ENCODE measurements at regions not wholly inside any gene's neighbourhood (a gene's known extent, or its start where the extent isn't known, plus 50 kb on each side); places are given as distances from the start of the nearest gene placed in this dataset.
"Not testable (repeated sequence)": the region's sequence is repeated elsewhere in the genome, so short reads cannot be mapped to it uniquely, and the experiment has no call there.

DNA sequence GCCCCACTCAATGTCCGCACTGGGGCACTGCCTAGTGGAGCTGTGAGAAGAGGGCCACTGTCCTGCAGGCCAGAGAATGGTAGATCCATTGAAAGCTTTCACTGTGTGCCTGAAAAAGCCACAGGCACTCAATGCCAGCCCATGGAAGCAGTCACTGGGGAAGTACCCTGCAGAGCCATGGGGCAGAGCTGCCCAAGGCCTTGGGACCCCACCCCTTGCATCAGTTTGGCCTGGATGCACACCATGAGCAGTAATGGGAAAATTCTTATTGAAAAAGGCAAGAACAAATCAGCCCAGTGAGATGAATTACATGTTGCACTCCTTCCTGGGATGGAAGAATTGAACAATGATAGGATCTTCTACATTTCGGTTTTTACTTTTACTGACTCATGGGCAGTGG is 447.1 kb downstream of the SPATA31A1 start:
- H3F3A ChIP-seq (ENCODE audit: insufficient read depth, low read length); H3K9ac ChIP-seq (ENCODE audit: low read length); H2AFZ ChIP-seq (ENCODE audit: low read length); H3K27me3 ChIP-seq (replicated peaks; ENCODE audit: insufficient read depth, low read length); H4K20me1 ChIP-seq (ENCODE audit: insufficient read depth, low read length); DNase-seq; H3K4me1 ChIP-seq (ENCODE audit: low read length); H3K4me2 ChIP-seq (ENCODE audit: low read depth, low read length); H3K4me3 ChIP-seq (ENCODE audit: low read length); H3K27ac ChIP-seq (ENCODE audit: low read length); H3K9me3 ChIP-seq (replicated peaks; ENCODE audit: insufficient read depth, low read length); H3K9me2 ChIP-seq (replicated peaks; ENCODE audit: insufficient read depth, low read length); H3K79me2 ChIP-seq (ENCODE audit: low read length); H3K36me3 ChIP-seq (replicated peaks; ENCODE audit: insufficient read depth, low read length): not testable (repeated sequence)

DNA sequence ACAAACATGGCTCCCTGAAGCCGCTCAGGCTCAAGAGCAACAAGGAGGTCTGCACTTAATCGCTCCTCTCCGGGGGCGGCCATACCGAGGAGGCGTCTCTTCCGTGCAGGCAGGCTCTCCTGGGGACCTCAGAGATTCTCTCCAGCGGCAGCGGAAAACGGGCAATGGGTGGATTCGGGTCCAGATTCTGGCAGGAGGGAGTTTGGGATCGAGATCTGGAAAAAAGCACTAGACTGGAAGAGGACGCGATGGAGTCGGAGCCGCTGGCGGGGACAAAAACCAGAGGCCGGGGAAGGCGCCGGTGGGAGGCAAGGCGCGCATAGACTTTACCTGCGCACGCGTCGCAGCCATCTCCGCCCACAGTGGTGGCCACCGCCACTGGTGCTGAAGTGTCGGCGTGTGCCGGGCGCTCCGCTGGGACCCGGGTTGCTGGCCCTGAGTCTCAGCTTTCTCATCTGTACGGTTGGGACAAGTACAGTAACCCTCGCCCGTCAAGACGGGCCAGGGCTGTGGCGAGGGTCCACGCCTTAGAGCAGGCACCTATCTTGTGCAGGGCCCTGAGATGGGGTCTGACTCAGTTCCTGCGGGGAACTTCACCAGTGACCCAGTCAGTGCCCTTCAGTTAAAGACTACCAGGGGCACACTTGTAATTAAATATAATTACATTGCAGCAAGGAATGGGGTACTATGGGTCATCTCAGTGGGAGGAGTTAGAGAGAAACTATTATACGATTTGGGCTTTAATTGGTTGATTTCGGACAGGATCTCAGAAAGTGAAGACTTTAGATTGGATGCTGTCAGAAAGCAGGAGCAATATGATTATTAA is 454.1 kb downstream of the SPATA31A1 start:
- not testable (repeated sequence) for H4K20me1 ChIP-seq (ENCODE audit: insufficient read depth, low read length); H3K9me3 ChIP-seq (replicated peaks; ENCODE audit: insufficient read depth, low read length); H3K9me2 ChIP-seq (replicated peaks; ENCODE audit: insufficient read depth, low read length); H3K4me1 ChIP-seq (ENCODE audit: low read length); H3K27me3 ChIP-seq (replicated peaks; ENCODE audit: insufficient read depth, low read length); H3K79me2 ChIP-seq (ENCODE audit: low read length); H3K36me3 ChIP-seq (replicated peaks; ENCODE audit: insufficient read depth, low read length); H3F3A ChIP-seq (ENCODE audit: insufficient read depth, low read length)
- peak overlapping the region; percentile 69 for H3K4me3 ChIP-seq (ENCODE audit: low read length)
- H3K9ac ChIP-seq (ENCODE audit: low read length) = peak overlapping the region; percentile 69
- H3K4me2 ChIP-seq (ENCODE audit: low read depth, low read length) = peak overlapping the region; percentile 95
- H3K27ac ChIP-seq (ENCODE audit: low read length) = peak overlapping the region; percentile 61; the same call in 1 of the 2 replicates
- H2AFZ ChIP-seq (ENCODE audit: low read length) = peak overlapping the region; percentile 84
- DNase-seq = peak; percentile 84

DNA sequence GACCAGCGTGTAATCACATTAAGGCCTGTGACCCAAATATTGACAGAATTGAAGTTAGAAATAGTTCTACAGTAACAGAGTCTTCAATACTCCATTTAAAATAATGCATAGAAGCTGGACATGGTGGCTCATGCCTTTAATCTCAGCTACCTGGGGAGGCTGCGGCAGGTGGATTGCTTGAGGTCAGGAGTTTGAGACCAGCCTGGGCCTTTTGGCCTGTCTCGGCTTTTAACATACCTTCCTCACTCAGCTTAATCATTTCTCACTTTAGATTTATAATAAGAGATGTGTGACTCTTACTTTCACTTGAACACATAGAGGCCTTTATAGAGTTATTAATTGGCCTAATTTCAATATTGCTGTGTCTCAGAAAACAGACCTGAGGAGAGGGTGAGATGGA is 454.9 kb downstream of the SPATA31A1 start:
- not testable (repeated sequence) for H3K9ac ChIP-seq (ENCODE audit: low read length); H3K9me2 ChIP-seq (replicated peaks; ENCODE audit: insufficient read depth, low read length); H3K4me3 ChIP-seq (ENCODE audit: low read length); DNase-seq; H2AFZ ChIP-seq (ENCODE audit: low read length); H4K20me1 ChIP-seq (ENCODE audit: insufficient read depth, low read length); H3K79me2 ChIP-seq (ENCODE audit: low read length); H3K9me3 ChIP-seq (replicated peaks; ENCODE audit: insufficient read depth, low read length); H3K4me1 ChIP-seq (ENCODE audit: low read length); H3K27ac ChIP-seq (ENCODE audit: low read length); H3K4me2 ChIP-seq (ENCODE audit: low read depth, low read length); H3K36me3 ChIP-seq (replicated peaks; ENCODE audit: insufficient read depth, low read length); H3K27me3 ChIP-seq (replicated peaks; ENCODE audit: insufficient read depth, low read length); H3F3A ChIP-seq (ENCODE audit: insufficient read depth, low read length)

DNA sequence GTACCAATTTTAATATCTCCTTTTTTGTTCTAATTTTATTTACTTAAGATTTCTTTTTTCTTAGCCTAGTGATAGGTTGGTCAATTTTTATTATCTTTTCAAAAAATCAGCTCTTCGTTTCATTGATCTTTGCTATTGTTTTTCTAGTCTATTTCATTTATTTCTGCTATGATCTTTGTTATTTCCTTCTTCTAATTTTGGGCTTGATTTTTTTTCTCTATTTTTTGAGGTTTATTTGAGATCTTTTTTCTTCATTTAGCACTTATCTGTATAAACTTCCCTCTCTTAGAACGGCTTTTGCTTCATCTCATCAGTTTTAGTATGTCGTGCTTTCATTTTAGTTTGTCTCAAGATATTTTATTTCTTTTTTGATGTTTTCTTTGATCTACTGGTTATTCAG is 456.1 kb downstream of the SPATA31A1 start:
- not testable (repeated sequence) for H3K27me3 ChIP-seq (replicated peaks; ENCODE audit: insufficient read depth, low read length); H4K20me1 ChIP-seq (ENCODE audit: insufficient read depth, low read length); DNase-seq; H3K36me3 ChIP-seq (replicated peaks; ENCODE audit: insufficient read depth, low read length); H3K9ac ChIP-seq (ENCODE audit: low read length); H3K27ac ChIP-seq (ENCODE audit: low read length); H3K4me1 ChIP-seq (ENCODE audit: low read length); H3K4me2 ChIP-seq (ENCODE audit: low read depth, low read length); H3K4me3 ChIP-seq (ENCODE audit: low read length); H3K79me2 ChIP-seq (ENCODE audit: low read length); H3K9me3 ChIP-seq (replicated peaks; ENCODE audit: insufficient read depth, low read length); H2AFZ ChIP-seq (ENCODE audit: low read length); H3K9me2 ChIP-seq (replicated peaks; ENCODE audit: insufficient read depth, low read length); H3F3A ChIP-seq (ENCODE audit: insufficient read depth, low read length)

DNA sequence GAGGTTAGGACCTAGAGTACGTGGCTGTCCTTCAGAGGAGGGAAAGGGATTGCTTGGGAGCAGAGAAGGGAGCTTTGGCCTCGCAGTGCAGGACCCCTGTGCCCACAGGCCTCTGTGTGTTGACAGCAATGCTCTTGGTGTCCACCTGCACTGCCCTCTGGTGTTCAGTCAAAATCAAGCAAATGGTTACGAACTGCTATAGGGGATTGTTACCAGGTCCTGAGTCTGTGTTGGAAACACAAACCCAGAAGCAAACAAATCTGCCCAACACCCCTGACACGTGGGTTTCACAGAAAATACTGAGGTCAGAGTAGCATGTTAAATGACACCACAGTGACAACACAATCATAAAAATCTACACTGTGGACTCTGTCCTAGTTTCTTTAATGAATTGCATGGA is 473.0 kb downstream of the SPATA31A1 start:
- not testable (repeated sequence) for H2AFZ ChIP-seq (ENCODE audit: low read length); H3K4me1 ChIP-seq (ENCODE audit: low read length); H3K36me3 ChIP-seq (replicated peaks; ENCODE audit: insufficient read depth, low read length); H3K9me3 ChIP-seq (replicated peaks; ENCODE audit: insufficient read depth, low read length); H3K4me3 ChIP-seq (ENCODE audit: low read length); H4K20me1 ChIP-seq (ENCODE audit: insufficient read depth, low read length); H3F3A ChIP-seq (ENCODE audit: insufficient read depth, low read length); H3K9ac ChIP-seq (ENCODE audit: low read length); H3K27me3 ChIP-seq (replicated peaks; ENCODE audit: insufficient read depth, low read length); H3K79me2 ChIP-seq (ENCODE audit: low read length); H3K27ac ChIP-seq (ENCODE audit: low read length); H3K9me2 ChIP-seq (replicated peaks; ENCODE audit: insufficient read depth, low read length); H3K4me2 ChIP-seq (ENCODE audit: low read depth, low read length); DNase-seq
